ENCODE measurements at regions not wholly inside any gene's neighbourhood (a gene's known extent, or its start where the extent isn't known, plus 50 kb on each side); places are given as distances from the start of the nearest gene placed in this dataset.

DNA sequence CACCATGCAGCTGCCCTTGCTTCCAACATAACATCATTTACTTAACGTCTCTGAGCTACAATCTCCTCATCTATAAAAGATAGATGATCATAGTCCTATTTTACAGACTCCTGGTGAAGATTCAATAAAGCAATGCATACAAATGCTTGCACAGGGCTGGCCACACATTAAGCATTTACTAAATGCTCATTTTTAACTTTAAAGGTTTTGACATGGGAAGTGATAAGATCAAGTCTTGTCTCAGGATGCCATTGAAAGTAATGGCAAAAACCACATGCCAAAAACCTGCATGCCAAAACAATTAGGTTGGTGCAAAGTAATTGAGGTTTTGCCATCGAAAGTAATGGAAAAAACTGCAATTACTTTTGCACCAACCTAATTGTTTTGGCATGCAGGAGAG is 181.2 kb upstream of the ADRA1B start:
- no peaks in the 10 kb centered on the region for H3K4me1 Mint-ChIP-seq
- no peak overlapping the region for H3K4me3 Mint-ChIP-seq
- H3K9me3 Mint-ChIP-seq = peaks cover 0 to 3% (median 0%) of the 10 kb centered on the region in 7 donors
- no peaks in the 10 kb centered on the region for H3K4me1 ChIP-seq (ENCODE audit: control insufficient read depth, insufficient read depth, low read length, poor library complexity, severe bottlenecking)
- no peak for DNase-seq
- no peaks in the 10 kb centered on the region for H3K36me3 ChIP-seq (ENCODE audit: control insufficient read depth, insufficient read depth, low read length)
- no peak overlapping the region for H3K27ac ChIP-seq (ENCODE audit: insufficient read depth, low read length, poor library complexity, severe bottlenecking)
- H3K4me3 ChIP-seq (ENCODE audit: low read depth, low read length) = no peak overlapping the region
- no peaks in the 10 kb centered on the region for H3K27me3 ChIP-seq (ENCODE audit: control insufficient read depth, insufficient read depth, low read length)
- no peaks in the 10 kb centered on the region for H3K36me3 Mint-ChIP-seq
- no peak overlapping the region for H3K27ac Mint-ChIP-seq
- H3K9me3 ChIP-seq (ENCODE audit: control insufficient read depth in 2 of 2, low read length in 2 of 2) = no peaks in the 10 kb centered on the region
- ATAC-seq (ENCODE audit: low read depth in 2 of 2) = no peak
- no peaks in the 10 kb centered on the region for H3K27me3 Mint-ChIP-seq

DNA sequence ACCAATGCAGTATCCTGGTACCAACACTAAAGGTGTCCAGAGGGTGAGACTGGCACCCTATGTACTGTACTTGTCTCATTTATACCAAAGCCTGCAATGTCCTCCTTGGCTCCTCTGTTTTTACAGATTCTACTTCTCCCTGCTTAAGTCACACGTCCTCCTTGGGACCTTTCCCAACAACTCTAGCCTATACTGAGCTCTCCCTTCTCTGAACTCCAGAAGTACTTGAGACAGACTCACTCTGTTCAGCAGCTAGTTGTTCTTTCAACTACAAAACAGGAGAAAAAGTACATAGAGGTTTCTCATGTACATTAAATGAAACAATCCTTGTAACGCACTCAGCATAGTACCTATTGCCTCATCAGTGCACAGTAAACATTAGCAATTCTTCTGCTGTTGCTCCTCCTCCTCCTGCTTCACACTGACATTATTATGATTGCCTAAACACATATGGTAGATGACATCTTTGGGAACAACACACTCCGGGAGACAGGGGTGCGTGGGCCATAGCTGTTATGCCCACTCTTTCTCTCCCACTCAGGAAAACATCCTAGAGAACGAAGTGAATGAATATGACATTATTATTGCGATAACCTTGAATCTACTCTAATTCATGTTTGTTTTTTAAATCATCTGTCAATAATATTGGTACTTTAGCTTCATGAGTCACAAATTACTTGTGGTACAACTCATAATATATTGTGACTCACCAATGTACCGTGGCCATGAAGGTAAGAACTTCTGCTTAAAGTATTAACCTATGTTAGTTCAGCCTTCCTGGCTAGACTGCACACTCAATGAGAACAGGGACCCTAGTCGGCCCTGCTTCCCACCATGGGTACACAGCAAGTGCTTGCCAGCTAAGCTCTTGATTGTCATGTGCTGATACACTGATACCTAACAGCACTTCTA is 180.3 kb upstream of the ADRA1B start:
- H3K27me3 ChIP-seq (ENCODE audit: control insufficient read depth, insufficient read depth, low read length) = no peaks in the 10 kb centered on the region
- no peak overlapping the region for H3K27ac ChIP-seq (ENCODE audit: insufficient read depth, low read length, poor library complexity, severe bottlenecking)
- ATAC-seq (ENCODE audit: low read depth in 2 of 2) (no peak), DNase-seq (no peak)
- H3K36me3 ChIP-seq (ENCODE audit: control insufficient read depth, insufficient read depth, low read length) = no peaks in the 10 kb centered on the region
- Mint-ChIP-seq H3K4me1 (no peaks in the 10 kb centered on the region), H3K27ac (no peak overlapping the region), H3K4me3 (no peak overlapping the region), H3K27me3 (no peaks in the 10 kb centered on the region), H3K9me3 (peaks cover 0 to 3% (median 0%) of the 10 kb centered on the region in 7 donors), H3K36me3 (no peaks in the 10 kb centered on the region)
- no peaks in the 10 kb centered on the region for H3K4me1 ChIP-seq (ENCODE audit: control insufficient read depth, insufficient read depth, low read length, poor library complexity, severe bottlenecking)
- no peak overlapping the region for H3K4me3 ChIP-seq (ENCODE audit: low read depth, low read length)
- no peaks in the 10 kb centered on the region for H3K9me3 ChIP-seq (ENCODE audit: control insufficient read depth in 2 of 2, low read length in 2 of 2)

DNA sequence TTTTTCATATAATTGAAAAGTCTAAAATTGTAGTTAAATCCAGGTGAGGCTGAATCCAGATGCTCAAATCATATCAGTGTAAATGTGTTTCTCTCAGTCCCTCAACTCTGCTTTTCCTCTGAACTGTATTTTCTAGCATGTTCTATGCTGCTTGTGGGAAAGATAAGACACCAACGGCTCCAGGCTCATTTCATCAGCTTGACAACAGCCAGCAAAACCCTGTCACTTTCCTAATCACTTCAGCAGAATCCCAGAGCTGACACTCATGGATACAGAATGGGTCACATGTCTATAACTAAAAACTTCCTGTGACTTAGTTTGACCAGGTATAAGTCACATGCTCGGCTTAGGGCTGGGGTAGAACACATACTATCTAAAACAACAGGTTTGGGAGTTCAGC is 179.4 kb upstream of the ADRA1B start:
- H3K27me3 ChIP-seq (ENCODE audit: control insufficient read depth, insufficient read depth, low read length) = no peaks in the 10 kb centered on the region
- Mint-ChIP-seq H3K36me3 (no peaks in the 10 kb centered on the region), H3K9me3 (peaks cover 0 to 2% (median 0%) of the 10 kb centered on the region in 7 donors), H3K27me3 (no peaks in the 10 kb centered on the region), H3K4me3 (no peak overlapping the region), H3K27ac (no peak overlapping the region), H3K4me1 (no peaks in the 10 kb centered on the region)
- H3K9me3 ChIP-seq (ENCODE audit: control insufficient read depth in 2 of 2, low read length in 2 of 2) = no peaks in the 10 kb centered on the region
- no peak overlapping the region for H3K27ac ChIP-seq (ENCODE audit: insufficient read depth, low read length, poor library complexity, severe bottlenecking)
- no peak overlapping the region for H3K4me3 ChIP-seq (ENCODE audit: low read depth, low read length)
- DNase-seq = no peak
- H3K4me1 ChIP-seq (ENCODE audit: control insufficient read depth, insufficient read depth, low read length, poor library complexity, severe bottlenecking) = no peaks in the 10 kb centered on the region
- H3K36me3 ChIP-seq (ENCODE audit: control insufficient read depth, insufficient read depth, low read length) = no peaks in the 10 kb centered on the region
- ATAC-seq (ENCODE audit: low read depth in 2 of 2) = no peak

DNA sequence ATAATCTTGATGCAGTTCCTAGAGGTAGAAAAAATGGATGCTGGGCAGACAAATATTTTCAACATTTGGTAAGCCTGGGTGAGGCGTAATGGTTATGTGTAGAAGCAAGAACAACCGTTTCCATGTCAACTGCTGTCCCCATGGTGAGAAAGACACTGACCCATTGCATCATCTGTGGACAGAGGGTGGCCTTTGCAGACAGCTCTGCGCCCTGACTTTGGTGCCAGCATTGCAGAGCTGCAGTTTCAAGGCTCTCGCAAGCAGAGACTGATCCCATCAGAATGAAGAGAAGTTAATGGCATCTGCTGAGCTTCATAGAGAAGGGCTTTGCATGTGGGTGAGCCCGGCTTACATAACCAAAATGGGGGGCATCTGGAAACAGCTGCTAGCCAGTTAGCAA is 179.0 kb upstream of the ADRA1B start:
- Mint-ChIP-seq H3K4me3 (no peak overlapping the region), H3K4me1 (no peaks in the 10 kb centered on the region), H3K27me3 (no peaks in the 10 kb centered on the region), H3K9me3 (peaks cover 0 to 2% (median 0%) of the 10 kb centered on the region in 7 donors), H3K36me3 (no peaks in the 10 kb centered on the region), H3K27ac (no peak overlapping the region)
- H3K36me3 ChIP-seq (ENCODE audit: control insufficient read depth, insufficient read depth, low read length) = no peaks in the 10 kb centered on the region
- ATAC-seq (ENCODE audit: low read depth in 2 of 2) = no peak
- H3K27me3 ChIP-seq (ENCODE audit: control insufficient read depth, insufficient read depth, low read length) = no peaks in the 10 kb centered on the region
- no peaks in the 10 kb centered on the region for H3K4me1 ChIP-seq (ENCODE audit: control insufficient read depth, insufficient read depth, low read length, poor library complexity, severe bottlenecking)
- H3K4me3 ChIP-seq (ENCODE audit: low read depth, low read length) = no peak overlapping the region
- H3K9me3 ChIP-seq (ENCODE audit: control insufficient read depth in 2 of 2, low read length in 2 of 2) = no peaks in the 10 kb centered on the region
- DNase-seq = no peak
- no peak overlapping the region for H3K27ac ChIP-seq (ENCODE audit: insufficient read depth, low read length, poor library complexity, severe bottlenecking)

DNA sequence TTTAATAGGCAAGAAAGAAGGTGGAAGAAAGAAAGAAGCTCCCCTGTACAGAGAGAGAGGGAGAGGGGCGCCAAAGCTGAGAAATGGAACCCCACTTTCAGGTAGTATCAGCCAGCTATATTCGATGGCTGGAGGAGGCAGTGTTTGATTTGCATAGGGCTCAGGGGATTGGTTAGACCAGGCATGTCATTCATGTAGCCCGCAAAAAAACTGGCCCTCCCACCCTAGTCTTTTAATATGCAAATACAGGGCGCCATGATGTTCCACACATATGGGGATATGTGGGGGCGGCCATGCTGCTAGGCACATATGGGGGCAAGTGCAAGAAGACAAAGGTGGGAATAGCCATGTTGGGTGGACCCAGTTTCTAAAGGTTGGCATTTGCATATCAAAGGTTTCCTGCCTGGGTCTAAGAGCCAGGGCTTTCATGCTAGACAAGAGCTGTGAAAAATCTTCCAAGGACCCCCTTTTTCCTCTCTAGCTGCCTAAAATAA is 174.4 kb upstream of the ADRA1B start:
- H3K4me1 Mint-ChIP-seq = no peaks in the 10 kb centered on the region
- Histone ChIP-seq H3K4me3 (ENCODE audit: low read depth, low read length) (no peak overlapping the region), H3K4me1 (ENCODE audit: control insufficient read depth, insufficient read depth, low read length, poor library complexity, severe bottlenecking) (no peaks in the 10 kb centered on the region), H3K27ac (ENCODE audit: insufficient read depth, low read length, poor library complexity, severe bottlenecking) (no peak overlapping the region), H3K9me3 (ENCODE audit: control insufficient read depth in 2 of 2, low read length in 2 of 2) (no peaks in the 10 kb centered on the region), H3K27me3 (ENCODE audit: control insufficient read depth, insufficient read depth, low read length) (no peaks in the 10 kb centered on the region), H3K36me3 (ENCODE audit: control insufficient read depth, insufficient read depth, low read length) (no peaks in the 10 kb centered on the region)
- no peak for ATAC-seq (ENCODE audit: low read depth in 2 of 2)
- no peak for DNase-seq
- no peaks in the 10 kb centered on the region for H3K27me3 Mint-ChIP-seq
- no peak overlapping the region for H3K4me3 Mint-ChIP-seq
- no peaks in the 10 kb centered on the region for H3K36me3 Mint-ChIP-seq
- no peak overlapping the region for H3K27ac Mint-ChIP-seq
- H3K9me3 Mint-ChIP-seq = peaks cover 0 to 8% (median 1%) of the 10 kb centered on the region in 7 donors

DNA sequence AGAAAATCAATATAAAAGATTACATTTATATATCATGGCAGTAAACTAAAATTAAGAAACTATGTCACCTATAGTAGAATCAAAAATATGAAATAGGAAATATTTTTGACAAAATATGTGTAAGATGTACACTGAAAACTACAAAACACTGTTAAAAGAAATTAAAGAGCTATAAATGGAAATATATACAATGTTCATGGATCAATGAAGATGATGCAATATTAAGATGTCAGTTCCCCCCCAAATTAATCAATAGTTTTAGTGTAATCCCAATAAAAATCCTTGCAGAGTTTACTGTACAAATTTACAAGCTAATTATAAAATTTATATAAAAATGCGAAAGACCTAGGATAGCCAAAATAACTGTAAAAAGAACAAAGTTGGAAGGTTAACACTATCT is 173.0 kb upstream of the ADRA1B start:
- Mint-ChIP-seq H3K27me3 (peaks cover 3% of the 10 kb centered on the region), H3K9me3 (peaks cover 0 to 8% (median 1%) of the 10 kb centered on the region in 7 donors), H3K27ac (no peak overlapping the region), H3K4me3 (no peak overlapping the region), H3K36me3 (no peaks in the 10 kb centered on the region), H3K4me1 (no peaks in the 10 kb centered on the region)
- H3K4me1 ChIP-seq (ENCODE audit: control insufficient read depth, insufficient read depth, low read length, poor library complexity, severe bottlenecking) = no peaks in the 10 kb centered on the region
- H3K36me3 ChIP-seq (ENCODE audit: control insufficient read depth, insufficient read depth, low read length) = no peaks in the 10 kb centered on the region
- no peaks in the 10 kb centered on the region for H3K27me3 ChIP-seq (ENCODE audit: control insufficient read depth, insufficient read depth, low read length)
- DNase-seq (no peak), ATAC-seq (ENCODE audit: low read depth in 2 of 2) (no peak)
- no peak overlapping the region for H3K4me3 ChIP-seq (ENCODE audit: low read depth, low read length)
- H3K9me3 ChIP-seq (ENCODE audit: control insufficient read depth in 2 of 2, low read length in 2 of 2) = no peaks in the 10 kb centered on the region
- H3K27ac ChIP-seq (ENCODE audit: insufficient read depth, low read length, poor library complexity, severe bottlenecking) = no peak overlapping the region

DNA sequence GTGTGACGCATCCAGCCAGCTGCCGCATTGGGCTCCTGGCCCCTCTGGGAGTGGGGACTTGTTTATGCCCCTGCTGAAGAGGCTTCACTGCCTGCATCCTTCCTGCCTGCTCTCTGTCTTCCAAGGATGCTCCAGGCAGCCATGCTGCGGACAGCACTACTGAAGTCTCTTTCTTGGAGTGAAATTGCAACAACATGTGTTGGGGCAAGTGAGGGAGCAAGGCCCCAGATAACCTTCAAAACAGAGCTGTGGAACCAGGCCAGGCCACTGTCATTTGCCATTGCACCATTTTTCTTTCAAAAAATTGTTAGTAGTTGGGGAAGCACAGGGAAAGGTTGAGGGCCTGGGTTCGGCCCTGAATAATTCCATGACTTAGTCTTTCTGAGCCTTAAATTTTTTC is 169.6 kb upstream of the ADRA1B start:
- Histone ChIP-seq H3K9me3 (ENCODE audit: control insufficient read depth in 2 of 2, low read length in 2 of 2) (no peaks in the 10 kb centered on the region), H3K27me3 (ENCODE audit: control insufficient read depth, insufficient read depth, low read length) (no peaks in the 10 kb centered on the region), H3K27ac (ENCODE audit: insufficient read depth, low read length, poor library complexity, severe bottlenecking) (no peak overlapping the region), H3K36me3 (ENCODE audit: control insufficient read depth, insufficient read depth, low read length) (no peaks in the 10 kb centered on the region), H3K4me3 (ENCODE audit: low read depth, low read length) (no peak overlapping the region), H3K4me1 (ENCODE audit: control insufficient read depth, insufficient read depth, low read length, poor library complexity, severe bottlenecking) (no peaks in the 10 kb centered on the region)
- peaks cover 0 to 8% (median 0%) of the 10 kb centered on the region in 7 donors for H3K9me3 Mint-ChIP-seq
- no peaks in the 10 kb centered on the region for H3K36me3 Mint-ChIP-seq
- H3K4me1 Mint-ChIP-seq = no peaks in the 10 kb centered on the region
- H3K27me3 Mint-ChIP-seq = peaks cover 5% of the 10 kb centered on the region
- H3K27ac Mint-ChIP-seq = no peak overlapping the region
- ATAC-seq (ENCODE audit: low read depth in 2 of 2) (no peak), DNase-seq (no peak)
- no peak overlapping the region for H3K4me3 Mint-ChIP-seq

DNA sequence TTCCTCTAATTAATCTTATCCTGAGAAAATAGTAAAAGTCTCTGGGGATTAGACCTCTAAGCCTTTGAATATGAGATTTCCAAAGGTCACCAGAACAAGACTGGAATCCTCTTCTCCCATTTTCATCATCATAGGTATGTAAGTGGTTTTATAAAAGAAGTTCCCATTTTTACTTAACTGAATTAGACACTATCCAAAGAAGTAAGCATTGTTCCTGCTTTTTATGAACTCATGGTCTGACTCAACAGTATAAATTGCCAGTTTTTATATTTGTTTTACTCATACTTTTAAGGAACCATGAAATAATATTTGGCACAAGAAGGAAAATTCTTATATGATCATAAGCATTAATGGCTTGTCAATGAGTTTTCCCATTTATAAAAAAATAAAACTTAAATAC is 167.1 kb upstream of the ADRA1B start:
- Mint-ChIP-seq H3K27me3 (peaks cover 5% of the 10 kb centered on the region), H3K27ac (no peak overlapping the region), H3K4me3 (no peak overlapping the region), H3K9me3 (peaks cover 0 to 15% (median under 1%) of the 10 kb centered on the region in 7 donors), H3K4me1 (no peaks in the 10 kb centered on the region), H3K36me3 (no peaks in the 10 kb centered on the region)
- Histone ChIP-seq H3K27ac (ENCODE audit: insufficient read depth, low read length, poor library complexity, severe bottlenecking) (no peak overlapping the region), H3K4me3 (ENCODE audit: low read depth, low read length) (no peak overlapping the region), H3K4me1 (ENCODE audit: control insufficient read depth, insufficient read depth, low read length, poor library complexity, severe bottlenecking) (no peaks in the 10 kb centered on the region), H3K27me3 (ENCODE audit: control insufficient read depth, insufficient read depth, low read length) (no peaks in the 10 kb centered on the region), H3K36me3 (ENCODE audit: control insufficient read depth, insufficient read depth, low read length) (no peaks in the 10 kb centered on the region), H3K9me3 (ENCODE audit: control insufficient read depth in 2 of 2, low read length in 2 of 2) (no peaks in the 10 kb centered on the region)
- ATAC-seq (ENCODE audit: low read depth in 2 of 2) (no peak), DNase-seq (no peak)

Measured in CD4-positive, CD25-positive, alpha-beta regulatory T cell (primary cell).